Kasumi-1 (cell line): ENCODE measurements at regions not wholly inside any gene's neighbourhood (a gene's known extent, or its start where the extent isn't known, plus 50 kb on each side); places are given as distances from the start of the nearest gene placed in this dataset.
"Not testable (repeated sequence)": the region's sequence is repeated elsewhere in the genome, so short reads cannot be mapped to it uniquely, and the experiment has no call there.

Experiments used
- DNase-seq, 2 experiments: peaks; one replicate each; lab custom pipeline; 2025; lab: John Stamatoyannopoulos, UW

DNA sequence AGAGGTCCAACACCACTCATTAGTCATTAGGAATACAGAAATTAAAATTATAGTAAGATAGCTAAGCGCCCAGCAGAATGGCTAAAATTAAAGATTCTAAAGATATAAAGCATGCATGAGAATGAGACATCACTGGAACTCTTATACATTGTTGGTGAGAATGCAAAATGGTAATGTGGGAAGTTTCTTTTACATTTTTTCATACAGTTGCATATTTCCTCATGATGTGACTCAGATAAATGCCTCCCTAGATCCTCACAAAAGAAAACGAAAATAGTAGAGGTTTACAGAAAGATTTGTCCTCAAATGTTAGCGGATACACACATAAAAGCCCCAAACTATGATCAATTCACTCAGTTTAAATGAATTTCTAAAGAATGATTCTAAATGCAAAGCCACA is 633.7 kb upstream of the GJE1 start:
- no peak for DNase-seq

DNA sequence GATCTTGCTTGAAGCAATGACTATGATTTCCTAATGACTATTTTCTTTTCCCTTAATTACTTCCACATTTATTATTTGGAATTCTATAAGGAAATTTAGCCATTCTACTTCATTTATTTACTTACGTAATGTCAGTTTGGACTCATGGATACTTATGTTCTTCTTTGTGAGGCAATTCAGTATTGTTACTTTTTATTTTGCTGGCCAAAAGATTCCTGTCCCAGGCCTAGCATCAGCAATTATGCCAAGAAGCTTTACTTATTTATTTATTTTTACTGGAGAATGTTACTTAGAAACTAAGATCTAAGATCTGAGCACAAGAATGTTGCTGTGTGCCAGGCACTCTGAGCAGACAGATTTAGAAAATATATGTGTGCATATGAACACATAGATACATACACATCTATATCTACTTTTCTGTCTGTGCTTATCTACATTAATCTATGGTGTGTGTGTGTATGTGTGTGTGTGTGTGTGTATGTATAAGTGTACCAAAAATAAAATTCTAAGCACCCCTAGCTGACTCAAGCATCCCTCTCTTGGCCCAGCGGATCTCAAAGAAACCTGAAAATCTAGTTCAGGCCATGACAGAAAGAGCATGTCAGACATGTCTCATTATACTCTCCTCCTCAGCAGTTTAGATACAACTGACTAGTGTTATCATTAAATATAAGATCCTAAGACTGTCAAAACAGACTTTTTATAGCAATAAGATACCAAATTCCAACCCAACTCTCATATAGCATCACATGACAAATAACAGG is 640.0 kb upstream of the GJE1 start:
- no peak for DNase-seq

DNA sequence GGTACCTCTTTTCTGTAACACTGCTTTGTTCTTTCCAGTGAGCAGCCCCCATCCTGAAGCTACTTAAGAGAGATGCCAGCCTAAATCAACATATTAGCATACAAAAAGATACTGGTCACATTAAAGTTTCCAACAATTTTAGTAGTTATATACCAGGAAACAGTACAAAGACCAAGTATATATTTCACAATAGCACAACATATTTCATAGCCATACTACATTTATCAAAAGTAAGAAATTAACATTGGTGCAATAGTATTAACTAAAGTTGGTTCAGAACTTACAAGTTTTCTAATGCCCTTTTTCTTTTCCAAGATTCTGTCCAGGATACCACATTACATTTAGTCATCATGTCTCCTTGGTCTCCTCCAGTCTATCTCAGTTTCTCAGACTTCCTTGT is 641.0 kb upstream of the GJE1 start:
- no peak for DNase-seq

DNA sequence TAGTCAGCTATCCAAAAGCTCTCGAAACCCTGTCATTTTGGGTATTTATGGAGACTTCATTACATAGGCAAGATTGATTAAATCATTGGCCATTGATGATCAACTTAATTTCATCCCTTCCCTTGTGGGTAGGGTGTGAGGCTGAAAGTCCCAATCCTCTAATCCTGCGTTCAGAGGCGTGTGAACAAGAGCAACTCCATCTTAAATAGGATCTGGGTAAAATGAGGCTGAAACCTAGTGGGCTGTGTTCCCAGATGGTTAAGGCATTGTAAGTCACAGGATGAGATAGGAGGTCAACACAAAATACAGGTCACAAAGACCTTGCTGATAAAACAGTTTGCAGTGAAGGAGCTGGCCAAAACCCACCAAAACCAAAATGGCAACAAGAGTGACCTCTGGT is 641.7 kb upstream of the GJE1 start:
- DNase-seq, result no peak

DNA sequence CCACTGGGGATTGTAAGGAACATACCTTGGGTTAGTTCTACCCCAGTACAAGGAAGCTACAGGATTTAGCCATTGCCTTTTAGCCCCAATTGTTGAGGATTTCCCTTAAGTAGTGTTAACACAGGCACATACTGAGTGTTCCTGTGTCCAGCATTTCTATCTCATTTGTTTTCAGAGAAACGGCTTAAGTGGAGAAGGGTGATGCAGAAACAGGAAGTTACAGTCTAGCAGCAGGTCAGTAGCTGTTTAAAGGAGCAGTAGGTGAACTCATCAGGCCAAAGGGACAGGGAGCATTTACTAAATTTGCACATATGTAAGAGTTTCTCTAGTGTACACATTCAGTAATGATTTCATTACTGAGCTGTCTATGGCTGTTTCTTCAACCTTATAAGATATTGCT is 644.2 kb upstream of the GJE1 start:
- DNase-seq, result peak; percentile 59 to 65

DNA sequence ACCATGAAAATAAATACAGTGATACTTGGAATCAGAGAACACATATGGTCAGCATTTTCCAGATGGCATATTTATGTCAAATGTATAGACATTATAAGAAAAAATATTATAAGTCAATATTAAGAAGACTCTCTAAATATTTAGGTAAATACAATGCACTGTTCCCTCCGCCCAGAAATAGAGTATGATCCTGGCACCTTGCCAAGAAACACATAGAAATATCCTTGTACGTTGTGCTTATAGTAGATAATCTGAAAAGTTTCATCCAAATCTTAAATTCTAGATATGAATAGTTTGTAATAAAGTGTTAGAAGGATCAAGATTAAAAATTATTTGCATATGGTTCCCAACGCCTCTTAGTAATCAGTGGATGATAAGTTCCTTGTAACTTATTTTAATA is 645.8 kb upstream of the GJE1 start:
- no peak for DNase-seq

DNA sequence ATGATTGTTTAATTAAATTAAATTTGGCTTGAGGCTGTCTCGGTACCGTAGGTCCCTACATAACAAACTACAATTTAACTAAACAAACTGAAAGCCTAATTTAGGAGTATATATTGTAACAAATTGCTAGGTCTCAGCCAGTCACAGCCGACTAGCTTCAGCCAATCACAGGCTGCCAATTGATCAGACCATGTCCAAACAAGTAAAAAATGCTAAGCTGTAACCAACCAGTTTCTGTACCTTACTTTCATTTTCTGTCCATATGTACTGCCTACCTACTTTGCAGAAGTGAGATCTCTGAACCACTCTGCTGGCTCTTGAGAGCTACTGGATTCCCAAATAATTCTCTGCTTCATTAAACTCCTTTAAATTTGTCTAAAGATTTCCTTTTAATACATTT is 648.0 kb upstream of the GJE1 start:
- DNase-seq, result peak; percentile 68 to 72

DNA sequence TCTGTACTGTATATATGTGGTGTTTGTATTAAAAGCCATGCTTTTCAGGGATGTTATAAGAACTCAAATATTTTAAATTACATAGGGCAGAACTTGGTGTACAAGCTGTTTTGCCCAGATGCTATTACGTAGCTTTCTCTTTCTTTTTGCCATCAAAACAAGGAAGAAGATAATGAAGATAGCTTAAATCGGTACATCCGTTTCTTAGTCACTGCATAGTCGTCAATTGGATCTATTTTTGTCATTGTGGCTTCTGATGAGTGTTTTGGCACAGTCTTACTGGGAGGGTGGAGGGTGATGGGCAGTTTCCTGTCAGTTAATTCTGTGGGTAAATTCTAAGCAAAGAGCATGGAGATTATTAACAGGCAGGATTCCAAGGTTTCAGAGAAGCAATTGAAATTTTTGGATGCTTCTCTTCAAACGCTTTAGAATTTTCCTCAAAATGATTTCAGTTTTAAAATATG is 649.1 kb upstream of the GJE1 start:
- peak; percentile 97 for DNase-seq

DNA sequence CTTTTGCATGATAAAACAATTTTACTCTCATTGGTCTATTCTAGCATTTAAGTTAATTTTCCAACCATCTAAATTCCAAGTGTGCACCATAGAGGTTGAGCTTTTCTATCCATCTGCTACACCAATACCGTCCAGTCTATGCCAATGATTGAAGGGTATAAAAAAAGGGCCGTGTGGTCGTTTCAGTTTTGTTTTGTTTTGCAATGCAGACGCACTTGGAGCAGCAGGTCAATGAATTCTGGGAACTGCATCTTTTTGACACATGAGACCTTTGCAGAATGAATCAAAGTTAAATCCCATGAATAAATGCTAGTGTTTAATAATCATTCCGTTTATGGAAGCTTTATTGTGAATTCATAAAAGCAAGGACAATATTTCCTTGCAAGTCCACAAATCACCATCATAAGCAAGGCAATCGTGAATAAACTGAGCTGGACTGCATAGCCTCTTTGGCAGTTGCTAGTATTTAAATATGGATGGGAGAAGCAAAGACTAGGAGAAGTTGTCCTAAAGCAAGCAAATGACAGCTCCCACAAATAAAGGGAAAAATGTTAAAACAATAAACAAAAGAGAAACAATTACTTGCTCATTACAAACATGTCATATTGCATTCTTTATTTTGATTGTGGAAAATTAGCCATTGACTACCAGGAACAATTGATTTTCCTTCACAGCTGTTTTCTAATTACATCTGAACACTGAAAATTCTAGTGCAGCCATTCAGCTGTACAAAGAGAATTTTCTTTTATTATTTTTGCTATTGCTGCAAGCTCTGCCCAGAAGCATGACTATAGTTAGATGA is 649.7 kb upstream of the GJE1 start:
- DNase-seq, result peak in 1 of 2 experiments; percentile 22

DNA sequence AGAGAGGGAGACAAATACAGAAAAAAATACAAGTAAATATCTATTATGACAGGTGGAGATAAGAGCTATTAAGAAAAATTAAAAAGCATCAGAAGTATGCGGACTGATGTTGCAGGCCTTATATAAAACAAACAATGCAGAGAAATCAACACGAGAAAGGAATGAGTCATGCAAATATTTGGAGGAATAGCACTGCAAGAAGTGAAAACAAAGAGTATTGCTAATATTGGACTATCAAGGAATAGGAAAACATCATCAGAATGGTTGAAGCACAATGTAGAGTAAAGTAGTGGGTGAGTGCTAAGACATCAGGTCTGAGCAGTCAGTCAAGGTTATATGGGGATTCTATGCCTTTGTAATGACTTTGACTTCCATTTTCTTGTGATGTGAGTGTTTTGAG is 657.5 kb upstream of the GJE1 start:
- no peak for DNase-seq

DNA sequence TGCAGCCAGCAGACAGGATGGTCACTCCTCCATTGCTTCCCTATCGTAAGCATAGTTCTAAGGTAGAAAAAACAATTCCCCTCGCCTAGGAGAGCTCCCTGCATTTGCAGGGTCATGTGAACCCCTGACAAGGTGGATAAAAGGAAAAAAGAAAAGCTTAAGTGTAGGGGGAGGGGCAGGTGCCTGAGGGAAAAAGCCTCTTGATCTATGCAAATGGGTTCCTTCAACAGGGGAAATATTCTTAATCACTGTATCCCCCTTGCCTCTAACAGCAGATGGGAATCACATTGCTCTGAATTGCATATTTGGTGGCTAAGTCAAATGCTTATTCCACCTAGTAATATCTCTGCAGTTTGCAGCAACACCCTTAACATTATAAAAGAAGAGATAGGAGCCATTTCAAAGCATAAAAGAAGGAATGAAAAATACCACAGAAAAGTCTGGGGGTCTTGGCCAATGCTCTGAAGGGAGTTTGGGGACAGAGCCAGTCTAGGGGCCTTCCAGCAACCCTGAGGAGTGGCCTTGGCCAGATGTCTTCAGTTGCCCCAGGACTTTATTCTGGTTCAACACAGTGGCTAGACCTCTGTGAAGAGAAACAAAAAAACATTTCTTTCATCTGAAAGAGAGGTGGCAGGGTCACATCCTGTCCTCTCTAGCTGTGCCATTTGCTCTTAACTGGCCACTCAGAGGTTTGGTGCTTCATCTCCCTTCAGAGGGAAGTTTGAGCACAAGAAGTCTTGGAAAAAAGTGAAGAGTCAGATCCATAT is 660.4 kb upstream of the GJE1 start:
- no peak for DNase-seq

DNA sequence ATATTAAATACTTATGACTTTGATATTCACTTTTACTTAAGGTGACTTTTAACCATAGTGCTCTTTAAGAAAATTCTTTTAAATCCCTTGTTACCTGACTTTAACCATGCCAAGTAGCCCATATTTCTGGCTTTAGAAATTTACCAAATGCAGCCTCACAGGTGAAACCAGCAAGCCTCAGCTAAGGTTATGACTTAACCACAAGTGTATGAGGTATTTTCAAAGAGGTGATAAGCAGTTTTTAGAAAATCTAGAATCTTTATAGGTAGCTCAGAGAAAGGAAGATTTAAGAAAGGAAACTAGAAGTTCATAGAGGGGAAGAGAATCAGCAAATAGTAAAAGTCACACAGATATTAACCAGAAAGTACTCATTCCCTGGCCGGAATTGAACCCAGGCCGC is 661.9 kb upstream of the GJE1 start:
- no peak for DNase-seq

DNA sequence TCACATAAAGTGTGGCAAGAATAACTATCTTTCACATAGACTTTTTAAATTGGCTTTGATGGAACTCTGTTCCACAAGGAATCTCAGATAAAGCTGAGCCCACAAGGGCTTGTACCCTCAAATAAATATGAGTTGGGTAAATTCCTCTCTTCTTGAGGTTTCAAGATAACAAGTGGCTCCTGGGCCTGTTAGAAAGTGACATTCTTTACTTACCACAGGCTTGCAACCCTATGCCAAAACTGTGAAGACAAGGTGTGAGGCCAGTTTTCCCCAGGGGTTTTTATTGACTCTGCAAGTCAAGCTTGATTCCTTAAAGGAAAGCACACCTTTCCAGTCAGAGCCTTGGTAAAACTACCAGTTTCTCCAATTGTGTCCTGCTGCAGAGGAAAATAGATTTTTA is 664.8 kb upstream of the GJE1 start:
- DNase-seq, result no peak

DNA sequence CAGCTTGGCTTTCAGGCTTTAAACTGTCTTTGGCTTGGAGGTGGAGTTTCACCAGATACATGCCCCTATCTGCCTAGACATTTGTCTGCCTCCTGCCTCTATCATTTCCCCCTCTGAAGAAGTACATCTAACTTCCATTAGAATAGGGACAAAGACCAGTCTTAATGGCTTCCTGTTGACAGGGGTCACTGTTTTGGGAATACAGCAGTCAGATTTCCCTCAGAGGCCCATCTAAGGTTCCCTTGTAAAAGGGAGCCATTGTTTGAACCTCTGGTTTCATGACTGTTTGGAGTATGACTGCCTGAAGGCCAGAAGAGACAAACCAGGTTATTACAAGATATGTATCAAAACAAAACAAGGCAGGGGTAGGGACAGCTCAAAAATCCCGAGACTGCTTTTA is 665.7 kb upstream of the GJE1 start:
- no peak for DNase-seq

DNA sequence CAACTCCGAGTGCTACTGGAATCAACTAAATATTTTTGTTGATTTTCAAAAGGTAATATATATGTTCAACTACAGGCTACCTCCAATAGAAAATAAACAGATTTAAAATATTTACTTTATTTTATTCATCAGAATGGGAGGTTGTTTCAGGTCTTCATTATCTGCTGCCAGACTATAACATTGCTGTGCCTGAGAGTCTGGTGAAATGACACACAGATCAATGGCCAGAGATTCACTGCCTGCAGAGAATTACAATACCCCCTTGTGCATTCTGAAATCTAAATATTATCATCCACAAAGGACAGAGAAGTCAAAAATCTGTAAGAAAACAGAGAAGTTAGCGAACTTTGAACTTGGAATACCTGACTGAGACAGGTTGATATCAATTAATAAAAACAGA is 667.8 kb upstream of the GJE1 start:
- DNase-seq, result no peak

DNA sequence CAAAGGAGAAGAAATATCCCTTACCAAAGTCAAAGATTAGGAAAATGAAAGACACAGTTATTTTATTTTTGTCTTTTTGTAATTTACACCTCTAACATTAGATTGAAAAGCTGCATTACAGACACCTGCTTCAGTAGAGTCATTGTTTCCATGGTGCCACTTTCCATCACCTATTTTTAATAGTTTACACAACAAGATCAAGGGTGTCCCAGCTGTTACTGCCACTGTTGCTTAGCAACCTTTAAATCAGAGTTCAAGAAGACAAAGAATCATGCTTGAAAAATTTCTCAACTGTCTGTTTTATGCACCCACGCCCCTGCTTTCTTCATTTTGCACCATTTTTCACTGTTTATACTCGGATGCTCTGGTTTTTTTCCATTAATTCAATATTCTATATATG is 668.2 kb upstream of the GJE1 start:
- no peak for DNase-seq

DNA sequence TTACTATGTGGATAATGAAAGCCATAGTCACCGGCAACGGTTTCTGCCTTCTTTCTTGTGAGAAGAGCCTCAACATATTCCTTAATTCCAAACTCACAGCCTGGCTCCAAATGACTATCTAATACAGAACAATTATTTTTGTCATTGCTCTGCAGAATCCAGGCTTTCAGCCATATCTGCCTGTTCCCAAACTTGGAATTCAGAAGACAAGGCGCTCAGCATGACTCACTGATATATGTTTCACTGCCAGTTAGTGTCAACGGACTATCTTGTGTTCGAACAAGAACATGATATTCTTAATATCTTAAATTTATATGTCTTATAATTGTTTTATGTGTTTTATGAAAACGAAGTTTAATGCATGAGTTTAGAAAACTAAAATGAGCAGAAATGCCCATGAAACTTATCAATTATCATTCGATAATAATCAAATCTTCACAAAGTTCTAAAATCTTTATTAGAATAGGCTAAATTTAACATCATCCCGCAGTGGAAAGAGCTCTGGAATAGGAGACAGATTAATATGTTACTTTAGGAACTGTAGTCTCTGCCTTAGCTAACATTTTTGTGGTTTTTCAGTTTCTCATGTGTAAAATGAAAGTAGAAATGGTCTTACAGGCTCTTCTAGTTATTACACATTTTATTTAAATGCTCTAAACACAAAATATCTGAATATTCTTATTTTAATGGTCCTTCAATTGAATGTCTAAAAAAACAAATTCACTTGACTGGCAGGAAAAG is 669.3 kb upstream of the GJE1 start:
- DNase-seq, result peak in 1 of 2 experiments; percentile 22

DNA sequence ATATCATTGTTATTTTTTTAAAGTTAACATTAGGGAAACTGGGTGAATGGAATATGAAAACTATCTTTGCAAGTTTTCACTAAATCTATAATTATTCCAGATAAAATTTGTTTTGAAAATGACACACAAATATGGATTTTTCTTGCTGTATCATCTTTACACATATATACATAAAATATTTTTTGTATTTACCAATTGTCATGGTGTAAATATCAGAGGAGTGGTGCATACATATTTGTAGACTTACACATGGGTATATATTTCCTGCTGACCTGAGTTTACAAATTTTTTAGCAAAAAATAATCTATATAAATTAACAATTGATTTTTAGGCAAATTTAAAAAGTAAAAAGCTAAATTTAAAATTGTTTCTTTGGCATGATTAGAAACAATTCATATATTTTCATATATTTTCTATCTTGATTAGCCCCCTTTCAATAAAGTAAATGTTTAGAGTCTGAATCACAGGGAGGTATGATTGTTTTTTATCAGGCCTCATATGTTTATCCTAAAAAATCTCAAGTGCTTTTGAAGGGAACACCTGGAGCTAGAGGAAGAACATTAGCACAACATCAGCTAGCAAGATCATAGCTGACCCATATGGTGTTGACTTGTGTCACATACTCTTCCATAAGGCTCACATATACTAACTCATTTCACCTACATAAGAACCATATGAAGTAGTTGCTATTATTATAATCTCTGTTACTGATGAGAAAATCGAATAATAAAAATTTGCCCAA is 671.8 kb upstream of the GJE1 start:
- DNase-seq, result no peak

DNA sequence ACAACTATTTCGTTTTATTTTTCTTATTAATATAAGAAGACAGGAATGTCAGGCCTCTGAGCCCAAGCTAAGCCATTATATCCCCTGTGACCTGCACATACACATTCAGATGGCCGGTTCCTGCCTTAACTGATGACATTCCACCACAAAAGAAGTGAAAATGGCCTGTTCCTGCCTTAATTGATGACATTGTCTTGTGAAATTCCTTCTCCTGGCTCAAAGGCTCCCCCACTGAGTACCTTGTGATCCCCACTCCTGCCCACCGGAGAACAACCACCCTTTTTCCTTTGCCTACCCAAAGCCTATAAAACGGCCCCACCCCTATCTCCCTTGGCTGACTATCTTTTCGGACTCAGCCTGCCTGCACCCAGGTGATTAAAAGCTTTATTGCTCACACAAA is 672.5 kb upstream of the GJE1 start:
- not testable (repeated sequence) for DNase-seq

DNA sequence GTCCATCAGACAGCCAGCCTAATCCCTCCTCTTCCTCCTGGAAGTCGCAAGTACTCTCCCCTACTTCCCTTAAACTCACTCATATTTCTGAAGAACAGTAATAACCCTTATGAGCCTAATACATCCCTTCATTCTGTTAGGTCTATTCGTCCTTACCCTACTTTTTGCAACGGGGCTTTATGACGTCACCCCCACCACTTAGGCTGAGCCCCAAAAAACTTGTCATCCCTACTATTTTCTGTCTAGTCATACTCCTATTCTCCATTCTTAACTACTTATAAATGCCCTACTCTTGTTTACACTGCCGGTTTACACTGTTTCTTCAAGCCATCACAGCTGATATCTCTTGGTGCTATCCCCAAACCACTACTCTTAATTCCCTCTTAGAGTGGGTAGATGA is 674.7 kb upstream of the GJE1 start:
- not testable (repeated sequence) for DNase-seq

DNA sequence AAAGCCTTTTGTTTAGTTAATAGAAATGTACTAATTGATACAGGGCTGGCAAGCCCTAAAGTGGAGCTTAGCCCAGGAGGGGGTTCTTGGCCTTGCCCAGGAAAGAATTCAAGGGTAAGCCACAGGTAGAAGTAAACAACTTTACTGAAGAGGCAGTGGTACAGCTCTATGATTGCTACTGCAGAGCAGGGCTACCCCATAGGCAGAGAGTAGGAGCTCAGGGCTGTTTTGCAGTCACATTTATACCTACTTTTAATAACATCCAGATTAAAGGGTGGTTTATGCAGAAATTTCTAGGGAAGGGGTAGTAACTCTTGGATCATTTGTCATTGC is 680.4 kb upstream of the GJE1 start:
- DNase-seq, result no peak
